ENCODE measurements at regions not wholly inside any gene's neighbourhood (a gene's known extent, or its start where the extent isn't known, plus 50 kb on each side); places are given as distances from the start of the nearest gene placed in this dataset.

DNA sequence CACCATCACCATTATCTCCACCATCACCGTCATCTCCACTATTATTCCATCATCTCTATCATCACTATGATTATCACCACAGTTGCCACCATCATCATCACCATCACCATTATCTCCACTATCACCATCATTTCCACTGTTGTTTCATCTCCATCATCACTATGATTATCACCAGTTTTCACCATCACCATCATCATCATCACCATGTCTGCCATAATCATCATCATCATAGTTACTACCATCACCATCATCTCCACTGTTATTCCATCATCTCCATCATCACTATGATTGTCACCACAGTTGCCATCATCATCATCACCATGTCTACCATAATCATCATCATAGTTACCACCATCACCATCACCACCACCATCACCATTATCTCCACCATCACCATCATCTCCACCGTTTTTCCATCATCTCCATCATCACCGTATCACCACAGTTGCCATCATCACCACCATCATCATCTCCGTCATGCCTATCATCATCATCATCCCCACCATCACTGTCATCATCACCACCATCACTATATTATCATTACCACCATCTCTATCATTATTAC is 264.9 kb downstream of the BRD1 start:
- no peak for DNase-seq

DNA sequence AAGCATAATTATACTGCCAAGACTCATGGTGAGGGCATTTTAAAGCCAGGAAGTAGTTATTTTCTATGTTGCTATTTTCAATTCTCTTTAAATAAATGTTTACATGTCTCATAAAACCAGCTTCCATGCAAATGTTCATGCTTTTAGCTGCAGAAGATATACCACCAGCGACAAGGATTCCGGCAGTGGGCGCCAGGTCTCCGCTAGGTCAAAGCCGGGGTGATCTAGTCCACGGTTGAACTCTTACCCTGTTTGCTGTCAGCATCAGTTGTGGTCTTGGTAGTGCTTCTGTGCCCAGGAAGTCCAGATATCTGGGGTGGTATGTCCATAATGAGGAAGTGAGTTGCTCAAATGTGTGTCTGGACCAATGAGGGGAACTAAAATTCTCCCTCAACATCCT is 265.7 kb downstream of the BRD1 start:
- DNase-seq, result no peak

- no peak for DNase-seq
Measured at GRCh38 chr22:49561338-49561737, 266.3 kb downstream of the BRD1 start.

- no peak for DNase-seq
Measured at GRCh38 chr22:49555526-49555925, 272.1 kb downstream of the BRD1 start.

DNA sequence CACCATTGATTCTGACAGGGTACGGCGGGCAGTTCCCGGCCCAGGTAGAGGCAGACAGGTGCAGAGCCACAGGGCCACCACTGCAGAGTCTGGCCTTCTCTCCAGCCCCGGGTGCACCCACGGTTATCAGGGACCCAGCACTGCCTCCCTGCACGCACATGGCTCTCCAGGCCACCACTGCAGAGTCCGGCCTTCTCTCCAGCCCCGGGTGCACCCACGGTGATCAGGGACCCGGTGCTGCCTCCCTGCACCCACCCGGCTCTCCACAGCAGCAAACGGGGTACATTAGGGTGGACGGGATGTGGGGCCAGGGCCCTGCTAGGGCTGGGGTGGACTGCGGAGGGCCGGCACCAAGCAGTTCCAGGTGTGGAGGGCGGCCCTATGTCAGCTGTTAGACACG is 272.9 kb downstream of the BRD1 start:
- no peak for DNase-seq

DNA sequence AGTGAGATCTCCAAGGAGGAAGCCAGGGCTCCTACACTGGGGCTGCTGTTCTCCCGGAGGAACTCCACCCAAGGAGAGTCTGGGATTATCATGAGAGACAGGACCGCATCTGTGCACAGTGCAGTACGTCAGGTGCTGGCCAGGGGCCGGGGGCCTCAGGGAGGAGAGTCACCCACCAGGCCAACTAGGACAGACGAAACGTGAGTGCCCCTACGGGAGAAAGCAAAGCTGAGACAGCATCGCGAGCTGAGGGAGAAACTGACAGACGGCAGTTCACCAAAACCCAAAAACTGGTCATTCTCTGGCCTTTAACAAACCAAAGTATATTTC is 273.4 kb downstream of the BRD1 start:
- DNase-seq, result no peak

DNA sequence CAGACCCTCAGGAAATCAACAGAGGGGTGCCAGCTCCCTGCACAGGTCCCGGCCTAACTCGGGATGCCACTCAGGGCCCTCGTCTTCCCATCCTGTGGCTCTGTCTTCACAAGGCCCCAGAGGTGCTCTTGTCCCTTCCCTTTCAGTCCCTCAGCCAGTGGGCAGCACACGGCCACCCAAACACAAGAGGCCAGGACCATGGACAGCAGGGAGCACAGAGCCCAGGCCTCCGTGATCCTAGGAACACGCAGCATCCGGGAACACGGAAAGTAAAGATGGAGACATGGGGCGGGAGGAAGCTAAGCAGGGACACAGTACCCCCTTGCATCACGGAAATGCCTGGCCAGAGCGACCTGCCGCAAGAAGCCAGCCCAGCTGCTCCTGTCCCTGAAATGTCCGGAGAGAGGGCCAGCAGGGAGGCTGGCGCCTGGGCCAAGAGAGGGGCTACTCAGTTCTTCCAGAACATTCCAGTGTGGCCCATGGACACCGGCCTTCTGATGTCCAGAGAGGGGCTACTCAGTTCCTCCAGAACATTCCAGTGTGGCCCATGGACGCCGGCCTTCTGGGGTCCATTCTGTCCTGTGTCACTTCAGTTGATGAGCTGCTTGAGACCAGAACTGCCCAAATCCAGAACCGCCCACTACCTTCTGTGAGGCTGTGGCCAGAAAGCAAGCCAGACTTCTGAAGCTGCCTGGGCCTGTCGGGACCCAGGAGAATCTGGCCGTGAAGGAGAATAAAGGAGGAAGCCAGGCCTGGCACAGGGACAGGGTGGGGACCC is 274.0 kb downstream of the BRD1 start:
- no peak for DNase-seq

DNA sequence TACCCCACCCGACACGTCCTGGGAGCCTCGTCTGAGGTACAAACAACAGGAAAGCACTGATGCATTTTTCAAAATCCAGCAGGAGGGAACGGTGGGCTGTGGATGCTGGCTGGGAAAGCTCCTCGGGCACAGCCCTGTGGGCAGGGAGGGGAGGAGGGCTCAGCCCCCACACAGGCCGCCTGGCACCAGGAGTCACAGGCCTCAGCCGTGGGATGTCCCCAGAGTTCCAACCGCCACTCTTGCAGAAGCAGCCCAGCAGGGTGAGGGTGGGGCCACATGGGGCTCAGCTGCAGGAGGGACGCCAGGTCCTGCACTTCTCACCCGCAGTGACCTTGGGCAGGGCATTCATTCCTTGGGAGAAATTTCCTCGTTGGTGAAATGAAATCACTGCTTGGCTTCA is 274.6 kb downstream of the BRD1 start:
- no peak for DNase-seq

DNA sequence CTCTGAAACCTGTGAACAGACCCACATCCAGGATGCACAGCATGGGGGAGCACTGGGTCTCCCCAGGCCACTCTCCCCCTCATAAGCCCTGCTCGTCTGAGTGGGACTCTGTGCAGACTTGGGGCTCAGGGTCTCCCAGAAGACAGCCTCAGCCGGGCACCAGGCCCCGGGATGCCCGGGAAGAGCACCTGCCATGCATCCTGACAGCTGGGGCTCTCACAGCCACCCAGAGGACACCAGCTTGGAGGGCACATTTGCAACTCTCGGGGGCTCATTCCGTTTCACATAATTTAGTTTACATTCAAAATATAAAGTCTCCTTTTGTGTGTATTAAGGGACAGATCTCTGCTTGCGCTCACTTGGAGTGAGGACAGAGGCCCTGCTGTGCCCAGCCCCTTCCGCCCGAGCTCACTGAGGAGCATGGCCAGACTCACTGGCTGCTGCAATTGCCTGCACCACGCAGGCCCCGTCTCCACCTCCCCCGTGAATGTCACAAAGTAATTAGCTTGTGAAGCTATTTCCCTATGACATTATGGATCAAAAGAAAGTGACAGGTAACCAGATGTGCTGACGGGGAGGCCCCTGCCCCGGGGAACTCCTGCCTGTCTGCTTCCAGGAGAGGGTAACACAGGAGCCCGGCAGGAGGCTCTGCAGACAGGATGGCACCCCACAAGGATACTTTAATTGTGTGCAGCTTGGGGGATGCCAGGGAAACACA is 275.6 kb downstream of the BRD1 start:
- no peak for DNase-seq

DNA sequence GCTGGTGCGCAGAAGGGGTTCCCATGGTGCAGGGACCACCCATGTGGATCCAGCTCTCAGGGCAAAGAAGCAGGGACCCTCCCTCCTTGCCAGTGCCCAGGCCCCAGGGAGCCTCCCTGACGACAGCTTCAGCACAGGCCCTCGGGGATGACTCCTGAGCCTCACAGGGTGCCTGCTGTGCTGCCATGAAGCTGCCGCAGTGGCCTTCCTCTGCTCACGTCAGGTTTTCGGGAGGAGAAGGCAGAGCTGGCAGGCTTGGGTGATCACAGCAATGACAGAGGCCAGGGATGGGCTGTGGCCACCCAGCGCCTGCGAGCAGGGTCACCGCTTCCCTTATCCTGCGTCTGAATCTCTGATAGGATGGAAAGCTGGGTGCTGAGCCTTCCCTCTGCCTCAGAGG is 276.2 kb downstream of the BRD1 start:
- DNase-seq, result no peak

GRCh38 chr22:49550766-49551362 is 276.8 kb downstream of the BRD1 start:
- DNase-seq, result no peak

DNA sequence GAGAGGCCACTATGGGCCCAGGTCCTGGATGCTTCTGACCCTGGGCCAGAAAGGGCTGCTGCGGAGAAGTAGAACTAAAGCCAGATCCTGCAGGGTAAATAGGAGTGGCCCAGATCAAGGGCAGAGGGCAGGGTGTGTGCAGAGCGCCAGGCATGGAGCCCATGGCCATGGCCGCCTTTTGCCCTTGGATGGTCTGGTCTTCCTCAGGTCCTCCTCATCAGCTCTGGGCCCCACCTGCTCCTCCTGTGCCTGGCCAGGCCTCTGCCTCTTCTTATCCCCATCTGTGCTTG is 277.6 kb downstream of the BRD1 start:
- no peak for DNase-seq

GRCh38 chr22:49549256-49550140 is 278.2 kb downstream of the BRD1 start:
- no peak for DNase-seq

DNA sequence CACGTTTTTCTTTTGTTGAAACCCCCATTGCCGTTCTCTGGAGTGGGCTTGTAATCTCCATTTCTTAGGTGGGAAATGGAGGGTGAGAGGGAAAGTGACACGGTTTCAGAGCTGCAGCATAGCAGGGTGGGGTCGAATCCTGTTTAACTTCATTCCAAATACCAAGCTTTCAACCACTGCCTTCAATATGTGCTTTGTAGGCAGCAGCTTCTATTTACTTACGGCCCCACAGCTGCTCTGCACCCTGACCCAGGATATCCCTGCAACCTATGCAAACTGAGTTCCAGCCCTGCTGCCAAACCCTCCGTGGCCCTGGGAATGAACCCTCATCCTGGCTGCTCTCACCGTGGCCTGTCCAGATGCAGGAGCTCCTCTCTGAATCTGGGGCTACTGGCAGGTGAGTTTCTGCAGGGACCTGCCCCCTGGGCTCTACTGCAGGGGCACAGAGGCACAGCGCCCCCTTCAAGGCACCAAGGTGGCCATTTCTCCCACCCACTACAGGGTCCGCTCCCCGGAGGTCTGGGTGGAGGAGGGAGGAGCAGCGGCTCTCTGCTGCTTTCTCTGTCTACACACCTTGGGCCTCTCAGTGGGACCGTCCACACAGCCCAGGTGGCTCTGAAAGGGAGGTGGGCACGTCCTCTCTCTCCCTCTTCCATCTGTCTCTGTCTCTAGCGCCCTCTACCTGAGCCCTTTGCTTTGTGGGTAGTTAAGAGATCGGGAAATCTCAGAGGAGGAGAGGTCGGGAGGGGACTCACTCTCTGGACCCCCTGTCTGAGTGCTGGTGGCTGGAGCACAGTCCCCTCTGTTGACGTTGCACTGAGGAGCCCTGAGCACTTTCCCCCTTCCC is 279.1 kb downstream of the BRD1 start:
- DNase-seq, result no peak

- DNase-seq, result no peak
Measured at GRCh38 chr22:49547751-49548239, 279.9 kb downstream of the BRD1 start.

DNA sequence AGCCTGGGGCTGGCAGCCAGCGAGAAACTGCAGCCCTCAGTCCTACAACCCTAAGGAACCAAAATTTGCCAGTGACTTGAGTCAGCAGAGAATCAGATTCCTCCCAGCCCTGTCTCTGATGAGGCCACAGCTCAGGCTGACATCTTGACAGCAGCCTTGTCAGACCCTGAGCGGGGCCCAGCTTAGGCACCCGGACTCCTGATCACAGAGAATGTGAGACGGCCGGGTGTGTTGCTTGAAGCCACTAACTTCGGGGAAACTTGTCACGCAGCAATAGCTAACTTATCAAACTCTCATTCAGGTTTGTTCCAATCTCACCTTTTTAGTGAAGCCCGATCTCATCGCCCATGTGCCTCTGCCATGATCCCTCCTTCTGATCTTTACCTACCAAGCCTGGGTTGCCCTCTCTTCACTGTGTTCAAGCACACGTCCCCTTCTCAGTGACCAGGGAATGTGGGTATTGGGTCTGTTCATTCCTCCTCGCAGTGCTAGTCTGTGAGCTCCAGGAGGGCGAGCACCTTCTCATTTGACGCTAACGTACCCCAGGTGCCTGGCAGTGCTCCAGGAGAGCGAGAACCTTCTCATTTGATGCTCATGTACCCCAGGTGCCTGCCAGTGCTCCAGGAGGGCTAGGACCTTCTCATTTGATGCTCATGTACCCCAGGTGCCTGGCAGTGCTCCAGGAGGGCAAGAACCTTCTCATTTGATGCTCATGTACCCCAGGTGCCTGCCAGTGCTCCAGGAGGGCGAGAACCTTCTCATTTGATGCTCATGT is 280.7 kb downstream of the BRD1 start:
- no peak for DNase-seq

DNA sequence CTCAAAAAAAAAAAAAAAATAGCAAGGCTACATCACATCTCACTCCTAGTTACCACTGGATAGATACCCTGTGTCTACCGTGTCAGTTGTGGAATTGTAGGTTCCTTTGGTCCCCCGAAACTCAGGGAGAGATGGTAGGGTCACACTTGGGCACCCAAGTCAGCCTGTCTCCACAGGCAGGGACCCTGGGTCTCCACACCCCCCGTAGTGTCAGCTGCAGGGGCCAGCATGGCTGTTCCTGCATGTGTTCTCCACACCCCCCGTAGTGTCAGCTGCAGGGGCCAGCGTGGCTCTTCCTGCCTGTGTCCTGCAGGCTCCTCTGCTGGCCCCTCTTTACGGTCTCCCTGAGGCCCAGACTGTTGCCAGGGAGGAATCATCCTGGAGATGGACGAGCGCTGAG is 282.1 kb downstream of the BRD1 start:
- DNase-seq, result no peak

DNA sequence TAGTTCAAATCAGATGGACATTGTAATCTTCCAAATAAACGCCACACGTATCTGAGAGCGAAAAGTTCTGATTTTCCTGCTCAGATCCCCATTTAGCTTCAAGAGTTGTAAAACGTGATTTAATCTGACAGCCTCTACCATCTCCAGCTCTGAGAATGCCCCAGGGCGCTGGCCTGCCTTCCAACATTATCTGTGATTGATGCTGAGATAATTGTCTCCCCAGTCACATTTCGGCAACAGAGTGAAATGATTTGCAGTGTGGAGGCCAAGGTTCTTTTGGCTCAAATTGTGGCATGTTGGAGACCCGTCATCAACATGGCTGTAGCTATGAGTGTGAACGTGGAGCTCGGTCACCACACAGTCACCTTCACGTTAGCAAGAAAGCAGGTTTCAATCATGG is 283.4 kb downstream of the BRD1 start:
- no peak for DNase-seq

GRCh38 chr22:49543876-49544275 is 283.8 kb downstream of the BRD1 start:
- DNase-seq, result no peak

GRCh38 chr22:49541693-49542230 is 285.9 kb downstream of the BRD1 start:
- DNase-seq, result no peak

Measured in GOT3 (cell line).